Testis (tissue), 2 donors: ENCODE measurements at regions not wholly inside any gene's neighbourhood (a gene's known extent, or its start where the extent isn't known, plus 50 kb on each side); places are given as distances from the start of the nearest gene placed in this dataset.

Experiments
- POLR2A ChIP-seq: fragments of 450-650 bp; IDR thresholded peaks from one replicate; pipeline ENCODE4 v1.6.1; 2017; ENCODE audit warnings: antibody characterized with exemption, mild to moderate bottlenecking, moderate library complexity
- TF ChIP-seq, protein P1 (sequence below), 3 experiments: fragments of 450-650 bp in 2 of 3; fragments of 200-600 bp in 1 of 3; sonication (generic) in 1 of 3; IDR thresholded peaks; one replicate each; pipeline ENCODE4 v1.5.1; 2016 to 2019; ENCODE audit warnings: antibody characterized with exemption in 3 of 3, mild to moderate bottlenecking in 2 of 3, moderate library complexity in 1 of 3

DNA sequence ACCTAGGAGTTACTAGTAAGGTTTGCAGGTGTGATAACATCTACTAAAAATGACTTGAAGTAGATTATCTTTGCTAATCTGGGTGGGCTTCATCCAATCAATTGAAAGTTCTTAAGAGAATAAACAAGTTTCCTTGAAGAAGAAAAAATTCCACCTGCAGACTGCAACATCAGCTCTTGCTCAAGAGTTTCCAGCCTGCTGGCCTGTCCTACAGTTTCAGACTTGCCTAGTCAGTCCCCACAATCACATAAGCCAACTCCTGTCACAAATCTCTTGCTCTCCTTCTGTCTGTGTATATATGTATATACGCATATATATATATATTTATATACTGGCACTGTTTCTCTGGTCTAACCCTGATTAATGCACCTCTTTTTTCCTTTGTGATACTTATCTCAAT is 67.3 kb upstream of the ITM2B start:
- TF ChIP-seq, protein P1, sequence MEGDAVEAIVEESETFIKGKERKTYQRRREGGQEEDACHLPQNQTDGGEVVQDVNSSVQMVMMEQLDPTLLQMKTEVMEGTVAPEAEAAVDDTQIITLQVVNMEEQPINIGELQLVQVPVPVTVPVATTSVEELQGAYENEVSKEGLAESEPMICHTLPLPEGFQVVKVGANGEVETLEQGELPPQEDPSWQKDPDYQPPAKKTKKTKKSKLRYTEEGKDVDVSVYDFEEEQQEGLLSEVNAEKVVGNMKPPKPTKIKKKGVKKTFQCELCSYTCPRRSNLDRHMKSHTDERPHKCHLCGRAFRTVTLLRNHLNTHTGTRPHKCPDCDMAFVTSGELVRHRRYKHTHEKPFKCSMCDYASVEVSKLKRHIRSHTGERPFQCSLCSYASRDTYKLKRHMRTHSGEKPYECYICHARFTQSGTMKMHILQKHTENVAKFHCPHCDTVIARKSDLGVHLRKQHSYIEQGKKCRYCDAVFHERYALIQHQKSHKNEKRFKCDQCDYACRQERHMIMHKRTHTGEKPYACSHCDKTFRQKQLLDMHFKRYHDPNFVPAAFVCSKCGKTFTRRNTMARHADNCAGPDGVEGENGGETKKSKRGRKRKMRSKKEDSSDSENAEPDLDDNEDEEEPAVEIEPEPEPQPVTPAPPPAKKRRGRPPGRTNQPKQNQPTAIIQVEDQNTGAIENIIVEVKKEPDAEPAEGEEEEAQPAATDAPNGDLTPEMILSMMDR (IDR thresholded peaks at IDR 0.05): no peak
- TF ChIP-seq POLR2A: no peak
